ENCODE measurements at regions not wholly inside any gene's neighbourhood (a gene's known extent, or its start where the extent isn't known, plus 50 kb on each side); places are given as distances from the start of the nearest gene placed in this dataset.

DNA sequence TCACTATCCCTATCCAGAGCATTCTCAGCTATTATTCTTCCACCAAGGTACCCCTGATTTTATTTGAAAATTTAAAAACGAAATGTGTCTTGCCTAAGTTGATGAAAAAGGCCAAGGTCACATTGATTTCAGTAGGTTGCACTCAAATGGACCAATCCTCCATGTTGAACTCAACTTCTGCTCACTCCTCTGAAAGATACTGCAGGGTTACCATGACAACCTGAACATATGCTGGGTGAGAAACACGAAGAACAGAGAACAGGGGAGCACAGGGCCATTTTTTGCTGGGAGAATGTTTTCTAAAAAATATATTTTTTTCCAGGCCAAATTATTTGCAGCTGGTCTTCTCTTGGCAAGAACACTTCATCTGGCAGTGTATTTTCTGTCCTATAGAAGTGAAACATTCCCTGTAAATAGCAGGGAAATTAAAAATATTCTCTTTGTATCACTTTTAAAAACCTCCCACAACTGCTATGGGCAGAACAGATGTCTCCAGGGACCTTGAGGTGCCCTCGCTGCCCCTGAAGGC lies 215.9 kb downstream of the NXNL2 start:
- no peak for DNase-seq
- Histone ChIP-seq H2BK20ac (ENCODE audit: low read depth, low read length) (no peak overlapping the region), H3K23ac (ENCODE audit: low read depth, low read length) (no peak overlapping the region), H2AFZ (replicated peaks; ENCODE audit: low read length, poor library complexity) (no peak overlapping the region), H4K20me1 (ENCODE audit: insufficient read depth, low read length) (0 out of 2 replicates have a peak, but pooled peaks cover under 1% of the 10 kb centered on the region), H2BK120ac (ENCODE audit: low read depth, low read length) (no peak overlapping the region), H2BK15ac (ENCODE audit: low read depth, low read length) (no peak overlapping the region), H3K9me1 (ENCODE audit: insufficient read depth, low read length) (peaks cover 27% of the 10 kb centered on the region), H3K18ac (ENCODE audit: low read depth, low read length) (no peak overlapping the region), H3K4me3 (ENCODE audit: insufficient read depth, low read depth, low read length) (no peak overlapping the region), H3K14ac (replicated peaks; ENCODE audit: low read depth, low read length) (no peak overlapping the region), H3K36me3 (ENCODE audit: control insufficient read depth, insufficient read depth, low read length) (no peaks in the 10 kb centered on the region), H3K79me1 (ENCODE audit: low read depth in 1 of 2, low read length in 2 of 2) (no peaks in the 10 kb centered on the region), H3K4me1 (ENCODE audit: control insufficient read depth, insufficient read depth, low read length) (peaks cover 35% of the 10 kb centered on the region), H2AK5ac (ENCODE audit: low read depth, low read length) (no peak overlapping the region), H3K9me3 (ENCODE audit: control insufficient read depth, insufficient read depth, low read length) (no peaks in the 10 kb centered on the region), H4K5ac (ENCODE audit: low read depth, low read length) (no peak overlapping the region), H4K91ac (ENCODE audit: insufficient read depth, low read depth, low read length) (no peak overlapping the region), H3K9ac (ENCODE audit: low read depth, low read length) (no peak overlapping the region), H3K4ac (ENCODE audit: low read depth, low read length) (no peak overlapping the region), H4K8ac (ENCODE audit: low read depth in 2 of 2, low read length in 2 of 2) (no peak overlapping the region), H3K4me2 (ENCODE audit: low read depth, low read length) (no peak overlapping the region), H2BK5ac (ENCODE audit: low read depth, low read length, poor library complexity, severe bottlenecking) (no peak overlapping the region), H2AK9ac (replicated peaks; ENCODE audit: low read depth, low read length, poor library complexity) (no peak overlapping the region), H3K27me3 (ENCODE audit: control insufficient read depth, insufficient read depth, low read length) (no peaks in the 10 kb centered on the region), H3K27ac (ENCODE audit: insufficient read depth, low read length) (no peak overlapping the region), H3K56ac (ENCODE audit: extremely low read depth, insufficient read depth, low read length) (no peak overlapping the region)
- ChIA-PET POLR2A (ENCODE audit: unreplicated experiment) (no interaction called here), CTCF (no interaction called here)
- WGBS, 2 experiments (ENCODE audit: extremely low coverage in 2 of 2, insufficient read length in 1 of 2): no CpG with 5 or more reads among the region's 3 CpGs
- intact Hi-C loops (cut with micrococcal nuclease): no loop called here
- BruUV-seq (replicated peaks): no TSS peak
- in situ Hi-C loops (cut with MboI; ENCODE audit: low sequenced_read_pairs): no loop called here
- TF ChIP-seq SMC3 (IDR thresholded peaks at IDR 0.05; ENCODE audit: low read depth, low read length) (no peak), BHLHE40 (IDR thresholded peaks at IDR 0.05; ENCODE audit: low read depth, low read length) (no peak), MXI1 (IDR thresholded peaks at IDR 0.05; ENCODE audit: borderline replicate concordance, low read depth, low read length) (no peak), FOS (IDR thresholded peaks at IDR 0.05; ENCODE audit: low read depth, low read length) (no peak), CHD1 (IDR thresholded peaks at IDR 0.05; ENCODE audit: low read depth, low read length) (no peak)
- TF ChIP-seq, protein P1, sequence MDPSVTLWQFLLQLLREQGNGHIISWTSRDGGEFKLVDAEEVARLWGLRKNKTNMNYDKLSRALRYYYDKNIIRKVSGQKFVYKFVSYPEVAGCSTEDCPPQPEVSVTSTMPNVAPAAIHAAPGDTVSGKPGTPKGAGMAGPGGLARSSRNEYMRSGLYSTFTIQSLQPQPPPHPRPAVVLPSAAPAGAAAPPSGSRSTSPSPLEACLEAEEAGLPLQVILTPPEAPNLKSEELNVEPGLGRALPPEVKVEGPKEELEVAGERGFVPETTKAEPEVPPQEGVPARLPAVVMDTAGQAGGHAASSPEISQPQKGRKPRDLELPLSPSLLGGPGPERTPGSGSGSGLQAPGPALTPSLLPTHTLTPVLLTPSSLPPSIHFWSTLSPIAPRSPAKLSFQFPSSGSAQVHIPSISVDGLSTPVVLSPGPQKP (IDR thresholded peaks at IDR 0.05; ENCODE audit: borderline replicate concordance, low read depth, low read length): no peak
- dilution Hi-C loops (cut with HindIII; ENCODE audit: low sequenced_read_pairs, unreplicated experiment): no loop called here
- no peak for ATAC-seq (ENCODE audit: low read depth)

Data from IMR-90 (cell line).